Progenitor cell of endocrine pancreas (in vitro differentiated cells): ENCODE measurements at regions not wholly inside any gene's neighbourhood (a gene's known extent, or its start where the extent isn't known, plus 50 kb on each side); places are given as distances from the start of the nearest gene placed in this dataset.

ENCODE experiments used
- DNase-seq: peaks from one replicate; pipeline ENCODE4 v3.0.0; 2021; ENCODE audit warnings: low spot score; ENCODE audit not compliant: unreplicated experiment
- H3K27ac Mint-ChIP-seq: 2 replicates; pipeline ENCODE4 v1.8.0; 2021; ENCODE audit warnings: mild to moderate bottlenecking, moderate library complexity, mixed read lengths
- H3K27me3 Mint-ChIP-seq: 2 replicates; pipeline ENCODE4 v1.8.0; 2021; ENCODE audit warnings: mixed read lengths
- H3K36me3 Mint-ChIP-seq: 2 replicates; pipeline ENCODE4 v1.8.0; 2022; ENCODE audit warnings: mixed read lengths; ENCODE audit not compliant: insufficient read depth
- H3K4me1 Mint-ChIP-seq: 2 replicates; pipeline ENCODE4 v1.8.0; 2021; ENCODE audit warnings: low read depth, mixed read lengths
- H3K4me3 Mint-ChIP-seq: 2 replicates; pipeline ENCODE4 v1.8.0; 2021; ENCODE audit warnings: low read depth, mild to moderate bottlenecking, moderate library complexity, mixed read lengths
- H3K9me3 Mint-ChIP-seq: 2 replicates; pipeline ENCODE4 v1.8.0; 2021; ENCODE audit warnings: low read depth, mixed read lengths
- CTCF ChIP-seq: fragments of 200-600 bp; sonication (generic); IDR thresholded peaks from one replicate; pipeline ENCODE4 v1.5.0; 2021; ENCODE audit warnings: antibody characterized with exemption, mild to moderate bottlenecking; ENCODE audit not compliant: unreplicated experiment

- DNase-seq: no peak
- Mint-ChIP-seq H3K9me3 (no peaks in the 10 kb centered on the region), H3K27me3 (peaks cover 34% of the 10 kb centered on the region), H3K4me3 (no peak overlapping the region), H3K36me3 (no peaks in the 10 kb centered on the region), H3K27ac (no peak overlapping the region), H3K4me1 (no peaks in the 10 kb centered on the region)
- TF ChIP-seq CTCF: no peak
Measured at GRCh38 chr1:9472386-9473031, 66.8 kb upstream of the SLC25A33 start.

GRCh38 chr1:9473032-9473807, 66.0 kb upstream of the SLC25A33 start:
- Mint-ChIP-seq H3K4me1 (no peaks in the 10 kb centered on the region), H3K4me3 (no peak overlapping the region), H3K27ac (no peak overlapping the region), H3K36me3 (no peaks in the 10 kb centered on the region), H3K27me3 (peaks cover 27% of the 10 kb centered on the region), H3K9me3 (no peaks in the 10 kb centered on the region)
- no peak for DNase-seq
- TF ChIP-seq CTCF: no peak

- Mint-ChIP-seq H3K27ac (no peak overlapping the region), H3K4me3 (no peak overlapping the region), H3K27me3 (peaks cover 24% of the 10 kb centered on the region), H3K4me1 (no peaks in the 10 kb centered on the region), H3K36me3 (no peaks in the 10 kb centered on the region), H3K9me3 (no peaks in the 10 kb centered on the region)
- no peak for DNase-seq
- no peak for TF ChIP-seq CTCF
Measured at GRCh38 chr1:9475061-9475627, 64.1 kb upstream of the SLC25A33 start.

- no peak overlapping the region for H3K4me3 Mint-ChIP-seq
- H3K27me3 Mint-ChIP-seq: peaks cover 20% of the 10 kb centered on the region
- no peak for DNase-seq
- H3K36me3 Mint-ChIP-seq: no peaks in the 10 kb centered on the region
- no peak for TF ChIP-seq CTCF
- no peaks in the 10 kb centered on the region for H3K4me1 Mint-ChIP-seq
- no peaks in the 10 kb centered on the region for H3K9me3 Mint-ChIP-seq
- no peak overlapping the region for H3K27ac Mint-ChIP-seq
Measured at GRCh38 chr1:9476790-9477463, 62.3 kb upstream of the SLC25A33 start.

- no peak for DNase-seq
- no peaks in the 10 kb centered on the region for H3K9me3 Mint-ChIP-seq
- no peak overlapping the region for H3K27ac Mint-ChIP-seq
- no peaks in the 10 kb centered on the region for H3K36me3 Mint-ChIP-seq
- H3K4me1 Mint-ChIP-seq: no peaks in the 10 kb centered on the region
- H3K4me3 Mint-ChIP-seq: no peak overlapping the region
- peaks cover 17% of the 10 kb centered on the region for H3K27me3 Mint-ChIP-seq
- no peak for TF ChIP-seq CTCF
Measured at GRCh38 chr1:9477535-9477934, 61.7 kb upstream of the SLC25A33 start.
